IPS-NIHi7 (cell line): ENCODE measurements at regions not wholly inside any gene's neighbourhood (a gene's known extent, or its start where the extent isn't known, plus 50 kb on each side); places are given as distances from the start of the nearest gene placed in this dataset.
A peak's percentile ranks its signal among the peaks of the same experiment; 100 is the strongest.

Experiments used
- DNase-seq: peaks from one replicate; pipeline ENCODE4 v3.0.0; 2012; ENCODE audit warnings: mixed read lengths; ENCODE audit errors: extremely low spot score

DNA sequence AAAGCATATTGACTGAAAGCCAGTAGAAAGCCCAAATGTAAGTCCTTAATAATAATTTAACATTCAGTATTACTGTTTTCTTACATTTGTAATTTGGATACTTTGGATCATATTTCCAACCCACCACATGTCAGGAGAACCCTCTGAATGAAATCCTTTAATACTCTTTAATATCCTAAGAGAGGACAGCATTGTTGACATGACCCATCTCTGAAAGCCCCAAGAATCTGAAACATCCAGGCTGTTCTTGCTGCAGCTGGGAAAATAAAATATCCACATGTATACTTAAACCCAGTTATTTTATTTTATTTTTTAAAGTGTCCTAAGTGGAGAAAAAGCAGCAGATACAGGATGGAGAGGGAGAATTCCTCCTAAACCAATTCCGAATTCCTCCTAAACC is 130.8 kb upstream of the RIPOR2 start:
- no peak for DNase-seq

DNA sequence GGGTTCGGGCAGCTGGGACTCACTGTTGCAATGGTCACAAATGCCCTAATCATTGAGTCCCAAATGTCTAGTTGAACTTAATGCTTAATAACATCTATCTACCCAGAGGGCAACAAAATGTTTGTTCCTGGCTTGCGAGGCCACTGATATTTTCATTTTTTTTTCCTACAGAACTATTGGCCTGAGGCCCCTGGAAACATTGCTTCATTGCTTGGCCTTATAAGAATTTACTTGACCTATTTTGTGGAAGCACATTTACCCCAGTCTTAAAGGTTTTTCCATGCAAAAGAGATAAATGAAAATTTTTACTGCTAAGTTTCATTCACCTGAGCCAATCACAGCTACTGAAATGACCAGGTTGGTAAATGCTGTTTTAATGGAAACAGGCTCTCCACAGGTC is 133.1 kb upstream of the RIPOR2 start:
- no peak for DNase-seq

DNA sequence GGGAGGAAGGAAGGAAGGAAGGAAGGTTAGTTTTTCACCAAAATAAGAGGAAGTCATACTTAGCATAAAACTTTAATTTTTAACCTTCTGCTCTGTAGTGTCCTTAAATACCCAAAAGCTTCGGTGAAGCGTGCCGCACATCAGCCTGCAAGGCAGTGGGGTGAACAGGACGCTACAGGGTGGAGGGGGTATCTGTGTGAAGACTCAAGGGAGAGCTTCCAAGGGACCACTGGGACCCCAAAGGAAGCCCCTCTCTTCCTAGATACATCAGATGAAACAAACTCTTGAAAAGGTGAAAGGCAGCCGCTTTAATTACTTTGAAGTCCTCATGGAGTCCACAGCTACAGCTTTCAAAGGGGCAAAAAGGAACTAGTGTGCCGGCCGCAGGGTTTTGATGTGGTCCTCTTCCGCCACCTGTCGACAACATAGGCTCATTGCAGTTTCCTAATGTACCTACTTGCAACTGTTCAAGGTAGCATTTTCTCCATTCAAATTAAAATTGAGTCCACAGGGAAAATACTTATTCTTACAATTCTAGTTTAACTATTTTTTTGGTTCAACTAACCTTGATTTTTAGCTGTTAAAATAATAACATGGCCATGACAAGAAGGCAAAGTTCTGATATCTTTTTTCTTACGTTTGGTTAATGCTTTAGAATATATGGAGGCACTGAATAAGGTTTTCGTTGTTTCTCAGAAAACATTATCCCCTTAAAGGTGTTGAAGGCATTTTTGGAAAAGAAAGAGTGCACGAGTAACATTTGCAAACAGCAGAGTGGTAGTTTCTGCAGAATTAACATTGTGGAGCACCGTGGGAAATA is 135.0 kb upstream of the RIPOR2 start:
- peak; percentile 78 for DNase-seq

DNA sequence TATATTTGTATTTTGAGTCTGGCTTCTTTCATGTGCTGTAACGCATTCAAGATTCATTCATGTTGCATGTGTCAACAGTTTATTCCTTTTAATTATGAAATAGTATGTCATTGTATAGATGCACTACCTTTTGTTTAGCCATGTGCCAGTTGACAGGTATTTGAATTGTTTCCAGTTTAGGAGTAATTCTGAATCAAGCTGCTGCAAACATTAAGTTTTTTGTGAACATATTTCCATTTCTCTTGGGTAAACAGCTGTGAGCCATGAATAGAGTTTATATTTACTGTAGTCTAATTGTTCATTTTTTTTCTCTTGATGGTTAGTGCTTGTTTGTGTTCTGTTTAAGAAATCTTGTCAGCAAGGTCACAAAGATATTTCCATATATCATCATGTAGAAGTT is 142.4 kb upstream of the RIPOR2 start:
- no peak for DNase-seq

DNA sequence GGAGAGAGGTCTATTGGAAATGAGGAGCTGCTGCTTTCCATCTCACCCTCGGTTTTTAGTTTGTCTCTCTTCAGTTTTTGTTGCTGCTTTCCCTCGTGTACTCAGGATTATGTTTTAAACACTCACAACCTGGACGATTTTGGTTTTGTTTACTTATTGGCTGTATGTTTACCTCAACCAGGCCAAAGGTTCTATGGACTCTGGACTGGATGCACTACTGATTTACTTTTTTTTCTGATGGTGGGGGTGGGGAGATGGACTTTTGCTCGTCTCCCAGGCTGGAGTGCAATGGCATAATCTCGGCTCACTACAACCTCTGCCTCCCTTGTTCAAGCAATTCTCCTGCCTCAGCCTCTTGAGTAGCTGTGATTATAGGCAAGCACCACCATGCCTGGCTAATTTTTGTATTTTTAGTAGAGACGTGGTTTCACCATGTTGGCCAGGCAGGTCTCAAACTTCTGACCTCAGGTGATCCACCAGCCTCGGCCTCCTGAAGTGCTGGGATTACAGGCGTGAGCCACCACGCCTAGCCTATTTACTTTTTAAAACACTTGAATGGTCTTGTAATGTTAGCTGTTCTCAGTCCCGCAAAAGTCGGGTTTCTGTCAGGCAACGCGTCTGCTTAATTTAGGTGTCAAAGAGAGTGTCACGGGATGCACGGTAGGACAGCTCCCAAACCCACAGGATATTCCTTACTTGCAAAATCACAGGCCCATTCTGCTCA is 148.2 kb upstream of the RIPOR2 start:
- DNase-seq: no peak

DNA sequence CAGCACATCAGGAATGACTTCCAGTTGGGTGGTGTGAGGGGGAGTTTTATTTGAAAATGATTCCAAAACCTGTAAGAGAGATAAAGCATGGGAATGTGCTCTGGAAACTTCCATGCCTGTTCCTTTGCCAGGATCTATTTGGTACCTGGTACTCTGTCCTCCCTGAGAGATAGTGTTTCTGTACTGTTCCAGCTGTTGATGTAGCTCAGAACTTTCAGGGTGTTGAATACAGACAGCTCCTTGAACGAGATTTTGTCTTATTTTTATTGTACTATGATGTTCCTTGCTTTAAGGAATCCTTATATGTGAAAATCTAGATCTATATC is 148.7 kb upstream of the RIPOR2 start:
- no peak for DNase-seq

DNA sequence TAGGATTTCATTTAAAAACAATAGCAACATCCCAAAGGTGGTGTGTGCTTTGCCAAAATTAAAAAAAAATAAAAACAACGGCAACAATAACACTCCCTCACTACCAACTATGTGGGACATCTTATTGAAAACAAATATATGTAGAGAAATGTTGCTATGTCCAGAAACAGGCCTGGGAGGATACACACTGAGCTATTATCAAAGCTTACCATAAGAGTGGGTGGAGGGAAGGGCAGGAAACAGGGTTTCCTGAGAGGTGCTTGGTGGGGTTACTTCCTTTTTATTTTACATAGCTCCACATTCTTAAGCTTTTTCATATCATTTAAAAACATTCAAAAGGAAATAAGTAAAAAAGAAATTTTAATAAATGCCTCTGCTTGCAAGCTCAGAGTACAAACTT is 150.0 kb upstream of the RIPOR2 start:
- no peak for DNase-seq

DNA sequence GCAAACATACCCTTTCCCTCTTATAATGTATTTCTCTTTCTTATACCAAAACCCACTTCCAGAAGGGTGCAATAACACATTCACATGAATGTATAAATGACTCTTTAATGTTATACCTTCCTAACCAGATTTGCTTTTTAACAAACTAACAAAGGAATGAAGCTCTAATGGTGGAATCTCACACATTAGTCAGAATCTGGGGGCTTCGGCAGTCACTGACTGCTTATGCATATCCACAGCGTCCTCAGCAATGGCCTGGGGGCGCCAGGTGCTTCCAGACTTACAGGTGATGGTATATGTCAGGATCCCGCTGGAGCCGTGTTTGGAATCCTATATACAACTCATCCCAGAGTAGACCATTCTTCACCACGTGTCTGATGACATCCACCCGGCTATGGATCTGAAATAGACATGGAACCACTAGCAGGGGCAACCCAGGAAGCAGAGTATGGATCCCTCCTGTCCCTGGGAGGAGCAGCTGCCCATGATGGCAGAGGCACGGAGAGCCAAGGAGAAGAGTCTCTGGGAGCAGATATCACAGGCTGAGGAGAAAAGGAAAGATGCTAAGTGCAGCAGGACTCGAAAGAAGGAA is 150.8 kb upstream of the RIPOR2 start:
- DNase-seq: no peak

DNA sequence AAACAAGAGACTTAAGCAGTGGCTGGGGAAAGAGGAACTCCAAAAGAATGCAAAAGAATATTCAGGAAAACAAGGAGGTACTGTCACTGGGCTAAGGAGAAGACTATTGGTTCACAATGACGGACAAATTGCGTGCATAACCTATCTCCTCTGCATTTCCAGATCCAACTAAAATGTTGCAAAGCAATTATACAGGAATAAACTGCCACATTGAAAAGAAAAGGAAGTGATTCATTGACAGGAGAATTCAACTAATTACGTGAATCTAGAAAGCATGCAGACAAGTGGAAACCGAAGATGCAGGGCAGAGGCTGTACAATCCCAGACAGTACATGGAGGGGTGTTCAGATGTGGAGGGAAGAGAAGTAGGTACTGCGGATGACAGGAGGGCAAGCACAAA is 152.8 kb upstream of the RIPOR2 start:
- no peak for DNase-seq

DNA sequence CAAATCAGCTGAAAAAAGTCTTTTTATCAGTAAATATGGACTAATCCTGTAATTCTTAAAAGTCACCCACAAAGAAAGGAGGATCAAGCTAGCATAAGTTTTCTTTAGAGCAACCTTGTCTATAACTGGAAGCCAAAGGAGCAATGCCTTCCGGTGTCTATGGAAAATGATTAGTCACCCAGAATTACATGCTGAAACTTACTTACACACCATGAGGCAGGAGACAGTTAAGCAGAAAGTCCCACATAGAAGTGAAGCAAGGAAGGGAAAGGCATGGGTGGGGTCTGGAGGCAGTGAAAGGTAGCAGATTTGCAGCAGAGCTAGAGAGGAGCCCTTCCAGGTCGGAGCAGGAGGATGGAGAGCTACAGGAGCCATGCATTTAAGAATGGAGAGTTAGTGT is 153.7 kb upstream of the RIPOR2 start:
- DNase-seq: no peak

DNA sequence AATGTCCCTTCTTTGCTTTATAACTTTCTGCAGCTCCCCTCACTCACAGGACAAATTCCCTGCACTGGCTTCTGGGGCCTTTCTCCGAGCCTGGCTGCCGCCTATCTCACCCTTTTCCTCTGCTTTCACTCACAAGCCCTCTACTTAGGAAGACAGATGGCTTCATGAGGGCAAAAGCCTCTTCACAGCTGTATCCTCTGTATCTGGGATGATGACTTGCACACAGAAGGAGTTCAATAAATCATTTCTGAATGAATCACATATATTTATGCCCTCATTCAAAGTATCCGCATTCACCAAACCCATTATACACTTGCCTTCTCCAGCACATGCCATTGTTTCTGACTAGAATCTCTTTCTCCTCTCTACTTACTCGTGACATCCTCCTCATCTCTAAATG is 159.0 kb upstream of the RIPOR2 start:
- no peak for DNase-seq

DNA sequence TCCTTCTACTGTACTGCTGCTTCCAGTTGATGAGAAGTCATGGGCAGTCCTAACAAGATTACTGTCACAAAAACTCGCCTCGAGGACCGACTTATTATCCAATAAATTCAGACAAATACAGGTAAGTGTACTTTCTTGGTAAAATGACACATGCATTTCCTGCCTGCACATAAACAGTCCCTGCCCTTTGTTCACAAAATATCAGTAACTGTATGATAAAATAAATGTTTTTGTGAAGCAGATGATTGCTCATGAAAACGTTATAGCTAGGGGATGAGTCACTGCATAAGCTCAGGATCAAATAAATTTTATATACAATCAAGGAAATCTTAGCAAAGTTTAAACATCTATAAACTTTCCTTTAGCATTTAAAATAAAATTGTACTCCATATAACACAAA is 164.5 kb upstream of the RIPOR2 start:
- no peak for DNase-seq

DNA sequence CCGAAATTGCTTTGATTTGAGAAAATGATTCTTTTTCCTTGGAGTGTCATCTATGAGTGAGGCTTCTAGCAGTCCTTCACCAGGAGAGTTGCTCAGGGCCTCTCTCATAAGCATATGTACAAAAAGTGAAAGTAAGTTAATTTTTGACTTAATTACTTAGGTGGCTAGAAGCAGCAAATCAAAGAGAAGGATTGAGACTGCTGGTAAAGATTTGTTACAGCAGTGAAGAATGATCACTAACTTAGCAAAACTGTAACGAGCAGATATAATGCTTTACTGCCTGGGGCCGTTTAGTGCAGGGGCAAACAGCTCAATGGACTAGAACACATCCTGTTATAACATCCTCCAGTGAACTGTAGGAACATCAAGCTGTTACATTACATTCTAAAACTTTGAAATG is 167.8 kb upstream of the RIPOR2 start:
- DNase-seq: no peak

DNA sequence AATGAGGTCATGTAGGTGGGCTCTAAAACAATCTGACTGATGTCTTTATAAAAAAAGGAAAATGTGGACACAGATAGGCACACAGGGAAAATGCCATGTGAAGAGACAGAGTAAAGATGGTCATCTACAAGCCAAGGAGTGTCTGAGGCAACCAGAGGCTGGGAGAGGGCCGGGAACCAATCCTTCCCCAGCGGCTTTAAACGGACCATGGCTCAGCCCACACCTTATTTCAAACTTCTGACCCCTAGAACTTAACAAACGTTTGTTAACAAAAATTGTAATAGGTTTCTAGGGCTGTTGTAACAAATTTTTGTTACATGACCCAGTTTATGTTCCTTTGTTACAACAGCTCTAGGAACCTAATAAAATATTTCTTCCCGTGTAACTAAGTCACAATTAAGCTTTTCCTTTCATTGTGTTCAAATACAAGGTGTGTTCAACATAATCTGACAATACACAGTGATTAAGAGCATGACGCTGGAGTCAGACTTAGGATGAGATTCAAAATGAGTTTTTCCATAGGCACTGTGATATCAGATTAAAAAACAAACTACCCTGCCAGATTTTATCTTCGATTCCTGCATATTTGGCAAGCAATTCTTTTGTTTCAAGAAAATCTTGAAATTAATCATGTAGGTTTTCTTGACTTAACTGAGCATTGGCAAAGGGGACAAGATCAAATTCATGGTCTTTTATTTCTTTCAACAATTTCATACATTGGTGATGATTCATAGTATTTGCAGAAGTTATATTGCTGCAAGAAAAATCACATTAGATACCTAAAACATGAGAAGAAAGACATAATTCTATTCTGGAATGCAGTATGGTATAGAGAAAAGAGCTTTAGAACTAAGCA is 169.5 kb upstream of the RIPOR2 start:
- no peak for DNase-seq

DNA sequence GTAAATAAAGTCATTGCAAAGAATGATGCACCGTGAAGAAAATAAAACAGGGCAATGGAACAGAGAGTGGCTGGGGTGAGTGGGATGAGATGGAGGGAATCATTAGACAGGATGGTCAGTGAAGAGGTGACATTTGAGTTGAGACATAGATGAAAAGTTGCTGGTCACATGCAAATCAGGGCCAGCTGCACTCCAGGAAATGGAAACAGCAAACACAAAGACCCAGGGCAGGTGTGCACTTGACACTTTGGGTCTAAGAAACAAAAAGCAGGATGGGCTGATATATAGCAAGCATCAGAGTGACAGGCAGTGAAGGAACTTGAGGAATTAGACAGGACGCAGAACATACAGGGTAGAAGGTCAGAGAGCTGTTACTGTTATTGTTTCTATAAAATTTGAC is 171.5 kb upstream of the RIPOR2 start:
- DNase-seq: no peak

DNA sequence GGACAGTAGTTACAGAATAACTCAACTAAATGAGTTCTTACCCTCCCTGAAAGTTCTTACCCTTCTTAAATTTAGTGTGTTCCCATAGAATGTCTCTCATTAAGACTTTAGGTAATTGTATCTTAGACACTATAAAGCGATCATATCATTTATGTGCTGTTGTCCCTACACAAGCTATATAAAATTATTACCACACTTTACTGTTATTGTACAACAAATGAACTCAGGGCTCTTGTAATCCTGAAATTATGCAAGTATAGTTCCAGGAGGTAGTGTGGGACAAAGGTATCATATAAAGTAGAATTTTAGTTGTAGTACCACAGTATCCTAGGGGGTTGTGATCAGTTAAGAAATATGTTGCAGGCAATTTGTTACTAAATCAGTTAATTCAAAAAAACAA is 167.4 kb upstream of the CARMIL1 start:
- DNase-seq: no peak

DNA sequence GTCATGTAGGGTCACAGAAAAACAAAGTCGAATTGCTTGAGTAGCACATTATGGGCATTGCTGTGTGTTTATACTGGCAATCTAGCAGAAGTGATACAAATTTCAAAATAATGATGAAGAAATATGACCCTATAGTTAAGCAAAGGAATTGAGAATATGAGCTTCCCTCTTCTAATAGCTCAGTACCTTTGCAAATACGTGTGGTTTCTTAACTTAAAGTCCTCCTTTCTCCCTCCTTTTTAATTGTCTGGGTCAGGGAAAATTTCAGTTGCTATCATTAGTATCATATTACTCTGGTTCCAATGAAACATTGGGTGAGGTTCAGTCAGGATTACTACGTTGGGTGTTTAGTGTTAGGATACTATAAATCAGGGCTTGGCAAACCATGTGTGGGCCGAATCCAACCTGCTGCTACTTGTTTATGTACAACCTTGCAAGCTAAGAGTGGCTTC is 166.8 kb upstream of the CARMIL1 start:
- no peak for DNase-seq

DNA sequence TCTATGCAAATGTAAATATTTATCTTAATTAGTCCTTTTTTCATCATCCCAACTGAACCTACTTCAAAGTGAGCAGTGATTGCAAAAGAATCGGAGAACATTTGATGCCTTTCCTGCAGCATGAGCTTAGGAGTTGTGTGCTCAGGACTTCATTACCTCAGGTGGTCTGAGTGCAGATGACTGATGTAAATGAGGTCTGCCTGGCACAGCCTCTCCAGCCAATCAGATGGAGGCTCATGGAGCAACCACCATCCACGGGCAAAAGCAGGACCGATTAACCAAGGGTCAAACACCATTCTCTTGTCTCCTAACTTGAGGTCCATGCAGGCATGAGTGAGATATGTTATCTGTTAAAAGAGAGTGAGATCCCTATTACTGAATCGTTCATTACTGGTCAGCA is 165.7 kb upstream of the CARMIL1 start:
- DNase-seq: no peak

DNA sequence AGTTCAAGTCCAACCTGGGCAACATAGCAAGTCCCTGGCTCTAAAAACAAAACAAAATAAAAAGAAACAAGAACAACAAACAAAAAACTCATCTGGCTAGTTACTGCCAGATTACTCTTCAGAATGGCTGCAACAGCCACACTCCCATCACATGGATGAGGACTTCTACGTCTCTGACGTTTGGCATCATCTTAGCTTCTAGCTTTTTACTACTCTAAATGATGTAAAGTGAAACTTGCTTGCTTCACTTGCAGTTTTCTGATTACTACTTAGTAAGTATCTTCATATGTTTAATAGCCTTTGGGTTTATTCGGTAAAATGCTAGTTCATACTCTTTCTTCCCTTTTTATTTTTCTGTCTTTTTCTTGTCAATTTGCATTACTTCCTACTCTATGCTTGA is 161.1 kb upstream of the CARMIL1 start:
- DNase-seq: no peak

DNA sequence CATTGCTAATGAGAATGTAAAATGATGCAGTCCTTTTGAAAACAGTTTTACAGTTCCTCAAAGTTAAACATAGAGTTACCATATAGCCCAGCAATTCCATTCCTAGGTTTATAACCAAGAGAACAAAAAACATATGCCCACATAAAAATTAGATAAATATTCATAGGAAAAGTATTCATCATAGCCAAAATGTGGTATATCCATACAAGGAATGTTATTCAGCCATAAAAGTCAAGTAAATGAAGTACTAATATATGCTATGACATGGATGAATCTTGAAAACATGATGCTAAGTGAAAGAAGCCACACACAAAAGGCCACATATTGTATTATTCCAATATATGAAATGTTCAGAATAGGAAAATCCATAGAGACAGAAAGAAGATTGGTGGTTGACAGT is 158.0 kb upstream of the CARMIL1 start:
- no peak for DNase-seq

DNA sequence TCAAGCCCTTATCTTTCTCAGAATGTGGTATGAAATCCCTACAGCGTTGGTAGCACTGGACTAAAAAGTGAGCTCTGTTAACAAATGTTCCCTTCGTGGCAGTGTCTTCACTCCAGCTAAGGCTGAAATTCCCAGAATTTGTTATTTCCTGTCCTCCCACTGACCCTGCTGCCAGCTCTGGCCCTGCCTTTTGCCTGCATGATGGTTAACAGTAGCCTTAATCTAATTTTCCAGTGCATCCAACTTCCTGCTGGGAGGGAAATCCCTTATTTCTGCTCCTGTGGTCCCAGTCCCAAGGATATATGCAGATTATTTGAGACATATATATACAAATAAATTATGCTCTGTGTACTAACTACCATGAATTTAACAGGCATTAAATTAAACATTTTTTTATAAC is 157.2 kb upstream of the CARMIL1 start:
- no peak for DNase-seq

DNA sequence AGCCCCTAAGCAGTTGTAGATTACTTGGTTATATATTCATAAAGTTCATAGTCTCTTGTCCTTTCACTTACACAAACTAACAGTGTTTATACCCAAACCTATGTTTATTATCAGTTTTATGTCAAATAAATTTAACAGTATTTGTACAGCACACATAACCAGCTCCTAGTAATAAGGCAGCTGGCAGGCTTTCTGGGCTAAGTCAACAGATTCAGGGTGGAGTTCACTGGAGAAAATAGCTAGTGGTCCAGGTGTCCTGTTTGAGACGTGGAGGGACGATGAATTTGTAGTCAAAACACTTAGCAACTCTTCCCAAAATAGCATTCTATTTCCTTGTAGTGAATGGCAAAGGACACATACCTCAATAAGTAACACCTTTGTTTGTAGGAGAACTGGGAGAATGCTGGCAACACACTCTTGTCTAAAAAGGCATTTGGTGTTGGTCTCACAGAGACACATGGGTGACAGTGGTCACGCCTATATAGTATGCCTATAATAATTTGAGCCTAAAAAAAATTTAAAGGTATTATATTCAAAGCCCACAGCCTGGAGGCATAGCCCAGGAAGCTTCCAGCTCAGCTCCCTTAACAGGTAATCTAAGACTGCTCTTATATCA is 156.4 kb upstream of the CARMIL1 start:
- DNase-seq: no peak
